Peyer's patch (tissue), 4 donors: ENCODE measurements at regions not wholly inside any gene's neighbourhood (a gene's known extent, or its start where the extent isn't known, plus 50 kb on each side); places are given as distances from the start of the nearest gene placed in this dataset.

Experiments
- CTCF ChIP-seq, 6 experiments: fragments of 450-650 bp in 4 of 6; fragments of 200-600 bp in 2 of 6; sonication (generic) in 1 of 6; IDR thresholded peaks; one replicate each; pipeline ENCODE4 v1.5.1; 2017 to 2019; ENCODE audit warnings: antibody characterized with exemption in 6 of 6, mild to moderate bottlenecking in 3 of 6, moderate library complexity in 1 of 6
- POLR2A ChIP-seq, 2 donors: fragments of 450-650 bp; IDR thresholded peaks; one replicate each; pipeline ENCODE4 v1.5.1; 2017; ENCODE audit warnings: antibody characterized with exemption in 2 of 2, mild to moderate bottlenecking in 2 of 2, moderate library complexity in 2 of 2

- TF ChIP-seq POLR2A (IDR thresholded peaks at IDR 0.05): no peak
- peak in 1 of 6 experiments; percentile 6 for TF ChIP-seq CTCF (IDR thresholded peaks at IDR 0.05)
Observed at GRCh38 chr7:118648002-118648401, 423.5 kb downstream of the ANKRD7 start.
